HG02884 (cell line): ENCODE measurements at regions not wholly inside any gene's neighbourhood (a gene's known extent, or its start where the extent isn't known, plus 50 kb on each side); places are given as distances from the start of the nearest gene placed in this dataset.

Source experiments
- ATAC-seq: cut with Tn5 transposase; IDR thresholded peaks from one replicate; pipeline ENCODE4 v1.9.1; 2021; ENCODE audit warnings: mild to moderate bottlenecking, moderate library complexity; ENCODE audit not compliant: unreplicated experiment

DNA sequence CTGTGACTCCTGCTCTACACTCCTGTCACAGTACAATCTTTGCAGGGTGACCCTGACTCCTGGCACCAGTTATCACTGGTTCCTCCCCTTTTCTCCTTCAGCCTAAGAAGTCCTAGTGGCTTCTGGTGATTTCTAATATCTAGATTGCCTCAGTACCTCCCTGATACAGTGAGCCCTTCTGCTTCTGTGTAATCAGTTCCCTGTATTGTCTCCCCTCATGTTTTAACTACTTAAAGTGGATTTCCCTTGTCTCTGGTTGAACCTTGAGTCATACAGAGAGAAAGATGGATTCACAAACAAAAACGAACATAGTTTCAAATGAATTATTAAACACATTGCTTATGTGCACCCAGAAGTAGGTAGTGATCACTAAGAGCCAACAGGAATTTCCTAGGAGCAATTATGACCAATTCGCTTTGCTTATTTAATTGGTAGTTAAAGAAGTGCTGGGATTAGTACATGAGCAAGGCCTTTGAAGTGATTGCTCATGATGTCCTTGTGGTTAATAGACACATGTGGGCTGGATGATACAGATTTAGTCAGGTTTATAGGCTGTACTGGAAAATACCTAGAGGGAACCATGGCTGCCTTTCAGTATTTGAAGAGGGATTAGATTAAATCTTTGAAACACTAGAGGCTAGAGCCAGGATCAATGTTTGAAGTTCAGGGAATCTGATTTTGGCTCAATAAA, 145.8 kb upstream of the MEF2C start:
- ATAC-seq, result no peak

DNA sequence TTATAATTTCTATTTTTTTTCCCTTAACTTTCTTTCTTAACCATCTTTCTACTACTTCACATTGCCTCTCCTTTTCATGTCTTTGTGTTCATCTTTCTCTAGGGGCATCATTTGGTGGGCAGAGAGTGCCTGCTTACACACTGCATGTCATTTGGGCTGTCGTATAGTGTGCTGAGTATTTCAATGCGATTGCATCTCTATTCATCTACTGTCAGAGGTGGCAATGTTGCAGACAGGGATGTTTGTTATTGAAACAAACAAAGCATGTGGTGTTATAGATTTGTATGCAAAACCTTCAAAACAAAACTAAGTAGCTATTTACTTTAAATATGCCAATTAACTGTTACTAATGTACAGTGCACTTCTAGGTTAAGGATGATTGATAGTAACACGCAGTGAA, 141.1 kb upstream of the MEF2C start:
- ATAC-seq, result no peak

GRCh38 chr5:89020926-89021610, 138.1 kb upstream of the MEF2C start:
- ATAC-seq, result no peak

DNA sequence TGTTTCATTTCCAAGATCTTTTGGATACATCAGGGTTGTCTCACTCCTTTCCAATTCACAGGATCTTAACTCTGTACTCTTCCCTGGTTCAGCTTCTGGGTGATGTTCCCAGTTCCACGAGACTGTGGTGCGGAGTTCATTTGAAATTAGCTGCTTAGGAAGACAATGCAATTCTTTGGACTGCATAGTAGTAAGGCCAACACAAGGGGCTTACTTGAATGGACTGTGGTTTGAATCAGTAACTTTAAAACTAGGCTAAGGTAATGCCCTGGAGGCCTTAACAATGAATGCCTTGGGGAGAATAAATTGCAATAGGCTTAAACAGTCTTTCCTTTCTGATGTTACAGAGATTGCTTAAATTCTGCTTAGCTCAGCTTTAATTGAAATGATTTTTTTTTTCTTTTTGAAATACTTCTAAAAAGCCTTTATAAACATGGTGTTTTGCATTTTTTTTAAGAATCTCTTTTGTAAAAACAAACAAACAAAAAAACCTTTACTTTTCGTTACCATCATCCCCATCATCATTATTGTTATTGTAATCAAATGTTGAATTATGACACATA, 133.8 kb upstream of the MEF2C start:
- no peak for ATAC-seq

- ATAC-seq, result no peak
These were observed 132.4 kb upstream of the MEF2C start for GRCh38 chr5:89015409-89015808.

DNA sequence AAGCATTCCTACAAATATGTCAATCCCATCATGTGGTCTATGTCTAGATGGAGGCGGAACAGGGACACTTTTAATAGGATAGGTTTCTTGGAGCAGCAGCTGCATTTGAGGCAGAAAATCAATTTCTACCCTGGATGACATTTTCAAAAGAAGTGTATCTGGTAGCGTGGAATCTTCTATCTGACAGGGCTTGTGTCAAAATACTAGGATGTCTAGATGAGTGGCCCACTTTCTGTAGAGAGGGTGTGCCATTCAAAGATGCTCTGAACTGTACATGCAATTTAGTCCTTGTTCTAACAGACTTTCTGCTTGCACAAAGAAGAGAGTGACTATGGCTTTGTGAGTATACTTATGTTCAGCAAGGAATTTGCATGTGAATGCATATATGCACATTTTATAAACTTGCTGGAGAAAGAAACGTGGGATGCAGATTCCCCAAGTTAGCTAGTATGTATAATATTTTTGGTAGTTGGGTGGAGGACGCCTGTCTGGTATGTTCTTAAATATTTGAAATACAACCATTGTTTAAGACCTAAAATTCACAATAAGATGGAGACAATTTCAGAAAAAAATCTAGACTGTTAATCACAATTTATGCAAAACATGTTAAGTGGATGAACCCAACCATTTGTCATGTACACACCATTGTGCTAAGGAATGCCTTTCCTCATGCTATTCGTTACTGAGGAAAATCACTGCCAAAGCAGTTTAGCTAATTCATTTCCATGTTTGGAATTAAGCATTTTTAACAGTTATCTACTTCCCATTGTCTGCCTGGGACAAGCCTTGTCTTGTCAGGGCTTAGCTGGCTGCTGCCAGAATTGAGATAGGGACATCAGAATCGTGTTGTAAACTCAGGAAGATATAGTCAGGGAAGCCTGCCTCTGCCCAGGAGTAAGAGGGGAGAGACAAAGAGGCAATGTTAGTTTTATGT, 129.1 kb upstream of the MEF2C start:
- ATAC-seq, result no peak

DNA sequence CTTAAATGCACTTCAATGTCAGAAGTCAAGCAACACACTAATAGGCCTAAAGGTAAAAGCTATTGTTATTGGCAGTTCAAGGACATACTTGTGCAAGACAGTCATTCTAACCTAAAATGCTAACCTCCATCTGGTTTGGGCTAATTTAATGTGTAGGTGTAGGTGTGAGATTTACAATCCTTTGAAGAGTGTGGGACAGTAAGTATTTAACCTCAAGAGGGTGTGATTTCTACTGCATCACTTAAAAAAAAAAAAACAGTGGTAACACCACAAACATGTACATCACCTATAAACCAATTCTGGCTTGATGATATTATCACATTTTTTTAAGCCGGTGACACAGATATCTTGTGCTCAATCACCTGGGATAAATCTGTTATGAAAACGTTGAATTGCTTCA, 127.5 kb upstream of the MEF2C start:
- no peak for ATAC-seq

DNA sequence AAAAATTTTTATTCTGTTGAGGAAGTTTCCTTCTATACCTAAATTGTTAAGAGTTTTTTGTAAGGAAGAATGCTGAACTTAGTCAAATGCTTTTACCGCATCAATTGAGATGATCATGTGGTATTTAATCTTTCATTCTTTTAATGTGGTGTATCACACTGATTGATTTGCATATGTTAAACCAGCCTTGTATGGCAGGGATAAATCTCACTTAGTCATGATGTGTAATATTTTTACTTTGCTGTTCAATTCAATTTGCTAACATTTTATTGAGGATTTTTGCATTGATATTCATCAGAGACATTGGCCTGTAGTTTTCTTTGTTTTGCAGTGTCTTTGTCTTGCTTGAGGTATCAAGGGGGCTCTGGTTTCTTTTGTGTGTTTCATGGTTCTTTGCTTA, 125.3 kb upstream of the MEF2C start:
- ATAC-seq, result no peak

DNA sequence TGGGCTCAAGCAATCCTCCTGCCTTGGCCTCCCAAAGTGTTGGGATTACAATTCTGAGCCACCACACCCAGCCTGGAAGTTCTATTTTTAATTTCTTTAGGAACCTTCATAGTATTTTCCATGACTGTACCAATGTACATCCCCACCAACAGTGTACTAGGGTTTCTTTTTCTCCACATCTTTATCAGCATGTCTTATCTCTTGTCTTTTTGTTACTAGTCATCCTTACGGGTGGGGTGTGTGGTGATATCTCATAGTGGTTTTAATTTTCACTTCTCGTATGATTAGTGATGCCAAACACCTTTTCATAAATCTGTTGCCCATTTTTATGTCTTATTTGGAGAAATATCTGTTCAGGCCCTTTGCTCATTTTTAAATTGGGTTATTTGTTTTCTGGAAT, 123.0 kb upstream of the MEF2C start:
- ATAC-seq, result no peak

- ATAC-seq, result no peak
These were observed 121.4 kb upstream of the MEF2C start for GRCh38 chr5:89004379-89004778.

- no peak for ATAC-seq
These were observed 120.6 kb upstream of the MEF2C start for GRCh38 chr5:89003563-89004036.

DNA sequence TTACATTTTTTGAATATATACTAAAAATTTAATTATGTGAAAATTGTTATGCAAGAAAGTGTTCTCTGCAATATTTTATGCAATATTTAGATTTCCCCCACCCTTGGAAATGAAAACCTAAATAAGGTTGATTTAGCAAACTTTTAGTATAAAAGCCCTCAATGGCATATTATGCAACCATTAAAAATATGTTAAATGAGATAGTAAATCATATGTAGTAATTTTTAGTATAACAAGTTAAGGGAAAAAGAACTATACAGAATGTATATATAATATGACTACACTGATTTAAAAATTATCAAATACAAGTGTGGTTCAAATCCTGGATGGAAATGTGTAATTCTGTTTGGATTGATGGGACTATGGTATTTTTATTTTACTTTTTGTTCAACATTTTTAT, 116.9 kb upstream of the MEF2C start:
- no peak for ATAC-seq

- ATAC-seq, result no peak
These were observed 115.0 kb upstream of the MEF2C start for GRCh38 chr5:88997937-88998336.

DNA sequence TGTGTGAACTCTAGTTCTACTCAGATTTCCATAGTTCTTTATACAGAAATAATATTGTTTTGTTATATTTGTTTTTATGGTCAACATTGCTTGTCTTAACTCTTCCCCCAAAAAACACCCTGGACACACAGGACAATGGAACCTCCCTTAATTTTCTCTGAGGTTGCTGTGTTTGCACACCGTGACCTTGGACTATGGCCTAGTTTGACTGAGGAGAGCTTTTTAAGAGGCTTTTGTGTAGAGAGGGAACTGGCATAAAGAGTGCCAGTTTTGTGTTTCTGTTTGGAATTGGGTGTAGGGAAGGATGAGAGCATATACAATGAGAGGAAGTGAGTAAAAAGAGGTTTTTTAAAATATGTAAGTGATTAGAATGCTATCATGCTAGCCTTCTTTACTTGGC, 101.1 kb upstream of the MEF2C start:
- ATAC-seq, result no peak

DNA sequence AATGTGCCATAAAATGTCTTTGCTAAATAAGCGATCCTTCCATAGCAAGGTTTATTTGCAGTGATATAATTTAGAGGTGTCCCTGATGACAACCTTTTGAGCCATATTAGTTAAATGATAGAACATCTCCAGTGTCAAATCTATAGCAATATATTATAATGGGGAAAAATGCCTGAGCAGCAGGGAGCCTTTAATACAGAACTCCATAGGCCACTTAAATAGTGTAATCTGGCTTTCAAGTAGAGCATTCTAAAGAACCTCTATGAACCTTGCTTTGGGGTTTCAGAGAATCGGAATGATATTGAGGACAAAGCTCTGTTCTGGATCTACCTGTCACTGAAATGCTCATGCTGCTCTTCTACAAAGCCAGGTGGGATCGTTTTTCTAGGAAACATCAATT, 96.7 kb upstream of the MEF2C start:
- ATAC-seq, result no peak

DNA sequence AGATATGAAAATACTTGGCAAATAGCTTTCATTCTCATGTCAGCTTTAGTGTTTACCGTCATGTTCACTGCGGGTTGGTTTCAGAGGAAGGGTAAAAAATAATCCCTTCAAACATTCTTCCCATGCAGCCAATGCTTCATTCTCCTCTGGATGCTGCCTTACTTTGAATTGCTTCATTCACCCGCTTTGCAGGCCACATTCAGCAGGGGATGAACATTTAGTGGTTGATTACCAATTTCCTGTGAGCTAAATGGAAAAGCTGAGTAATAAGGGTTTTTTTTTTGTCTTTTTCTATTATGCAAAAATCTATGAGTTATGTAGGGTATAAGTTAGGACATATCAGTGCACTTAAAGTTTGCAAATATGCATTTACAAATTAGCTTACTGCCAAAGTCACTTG, 96.3 kb upstream of the MEF2C start:
- ATAC-seq, result peak; percentile 72

DNA sequence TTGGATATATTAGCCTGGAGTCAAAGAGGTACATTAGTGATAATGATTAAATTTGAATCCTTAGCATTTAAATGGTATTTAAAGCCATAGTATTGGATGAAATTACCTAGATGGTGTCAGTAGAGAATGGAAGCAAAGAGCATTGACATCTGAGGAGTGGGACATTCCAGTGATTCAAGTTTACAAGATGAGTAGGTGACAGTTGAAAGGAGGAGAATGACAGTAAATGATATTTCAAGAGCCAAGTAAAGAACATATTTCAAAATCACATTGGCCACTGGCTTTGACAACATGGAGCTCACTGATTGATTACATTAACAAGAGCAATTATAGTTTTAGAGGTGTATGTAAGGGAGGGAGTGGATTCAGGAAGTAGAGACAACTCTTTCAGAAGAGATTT, 93.9 kb upstream of the MEF2C start:
- ATAC-seq, result no peak

DNA sequence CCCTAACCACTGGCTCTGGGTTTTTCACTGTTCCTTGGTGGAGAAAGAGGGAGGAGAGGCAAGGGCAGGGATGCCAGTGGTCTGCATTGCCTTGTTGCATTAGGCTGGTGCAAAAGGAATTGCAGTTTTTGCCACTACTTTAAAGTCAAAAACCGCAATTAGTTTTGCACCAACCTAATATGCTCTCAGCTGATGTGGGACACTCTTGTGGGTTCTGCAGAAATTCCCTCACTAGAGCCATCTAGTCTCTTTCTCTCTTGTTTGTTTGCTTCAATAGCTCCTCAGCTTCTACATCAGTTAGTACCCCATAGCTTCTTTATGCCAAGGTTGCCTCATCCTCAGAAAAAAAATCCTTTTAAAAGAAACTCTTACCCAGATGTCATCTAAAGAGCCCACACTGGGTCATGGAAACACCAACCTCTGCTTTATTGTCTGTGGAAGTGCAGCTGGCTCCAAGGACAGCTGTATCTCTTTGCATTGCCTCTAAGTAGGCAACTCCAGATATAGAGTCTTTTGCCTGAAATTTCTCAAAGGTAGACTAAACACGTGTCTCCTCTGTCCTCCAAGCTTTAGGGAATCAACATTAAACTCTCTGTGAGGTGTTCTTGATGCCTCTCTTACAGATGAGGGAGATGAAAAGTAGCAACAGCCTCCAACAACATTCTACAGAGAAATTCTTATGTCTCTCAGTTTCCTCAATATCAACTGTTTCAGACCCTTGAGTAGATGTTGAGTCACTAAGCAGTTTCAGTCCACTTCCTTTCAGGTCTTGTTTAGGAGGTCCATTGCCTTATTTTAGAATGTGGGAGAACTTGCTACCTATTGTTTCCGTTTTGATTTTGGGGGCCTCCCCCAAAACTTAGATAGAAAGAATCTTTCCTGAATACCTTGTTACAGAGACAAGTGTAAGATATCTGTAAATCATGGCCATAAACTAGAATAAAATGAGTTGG, 84.9 kb upstream of the MEF2C start:
- ATAC-seq, result peak; percentile 82

DNA sequence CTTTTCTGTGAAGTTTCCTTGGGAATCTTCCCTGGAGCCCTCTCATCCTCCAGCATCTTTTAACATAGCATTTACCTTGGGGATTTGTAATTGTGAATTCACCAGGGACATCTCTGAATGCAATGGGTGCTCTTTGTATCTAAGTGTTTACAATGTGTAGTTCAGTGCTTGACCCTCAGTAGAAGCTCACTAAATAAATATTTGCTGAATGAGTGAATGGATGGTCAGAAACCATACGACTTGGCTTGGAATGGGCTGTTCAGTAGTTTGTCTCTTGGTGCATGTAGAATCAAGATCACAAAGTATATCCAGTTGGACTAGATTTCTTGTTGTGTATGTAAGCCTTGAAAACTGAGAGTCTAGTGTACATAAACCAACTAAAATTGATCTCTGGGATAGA, 81.8 kb upstream of the MEF2C start:
- ATAC-seq, result no peak

- ATAC-seq, result no peak
These were observed 74.0 kb upstream of the MEF2C start for GRCh38 chr5:88957013-88957412.
